ENCODE measurements at regions not wholly inside any gene's neighbourhood (a gene's known extent, or its start where the extent isn't known, plus 50 kb on each side); places are given as distances from the start of the nearest gene placed in this dataset.

DNA sequence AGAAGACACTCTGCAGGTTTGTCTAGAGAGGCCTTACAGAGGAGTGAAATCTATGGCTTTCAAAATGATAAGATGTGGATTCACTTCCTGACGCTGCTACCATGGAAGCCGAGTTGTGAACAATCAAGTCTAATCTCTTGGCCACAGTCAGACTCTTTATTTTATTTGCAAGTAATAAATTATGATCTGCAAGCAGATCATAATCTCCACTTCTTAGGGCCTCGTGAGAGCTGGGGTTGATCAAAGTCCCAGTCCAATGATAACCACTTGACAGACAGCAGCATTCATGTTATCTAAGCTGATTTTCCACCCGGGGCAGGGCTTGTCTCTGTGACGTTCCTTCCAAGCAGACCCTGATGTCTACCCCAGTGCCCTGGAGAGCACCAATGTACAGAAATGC, 776.4 kb upstream of the AUTS2 start:
- no peak overlapping the region for H3K4me3 ChIP-seq (IDR thresholded peaks at IDR 0.05; ENCODE audit: insufficient read depth, low read depth, low read length)
- no peaks in the 10 kb centered on the region for H3K27me3 ChIP-seq (ENCODE audit: insufficient read depth, low read depth)
- TF ChIP-seq CTCF (conservative IDR thresholded peaks at IDR 0.05; ENCODE audit: low read depth, low read length): no peak
- H3K36me3 ChIP-seq (ENCODE audit: insufficient read depth): no peaks in the 10 kb centered on the region
- H3K4me2 ChIP-seq: no peak overlapping the region
- no peaks in the 10 kb centered on the region for H4K20me1 ChIP-seq (ENCODE audit: insufficient read depth)
- no peaks in the 10 kb centered on the region for H3K4me1 ChIP-seq (ENCODE audit: low read depth, poor library complexity, severe bottlenecking)
- no peak overlapping the region for H3K9ac ChIP-seq
- no peak overlapping the region for H3K27ac ChIP-seq
- H3K79me2 ChIP-seq (ENCODE audit: insufficient read depth, low read depth): no peaks in the 10 kb centered on the region
- H2AFZ ChIP-seq (ENCODE audit: low read depth): no peak overlapping the region

GRCh38 chr7:68823996-68824780, 774.1 kb upstream of the AUTS2 start:
- Histone ChIP-seq H3K27ac (no peak overlapping the region), H3K4me3 (IDR thresholded peaks at IDR 0.05; ENCODE audit: insufficient read depth, low read depth, low read length) (no peak overlapping the region), H3K79me2 (ENCODE audit: insufficient read depth, low read depth) (no peaks in the 10 kb centered on the region), H3K9ac (no peak overlapping the region), H3K27me3 (ENCODE audit: insufficient read depth, low read depth) (no peaks in the 10 kb centered on the region), H3K4me1 (ENCODE audit: low read depth, poor library complexity, severe bottlenecking) (no peaks in the 10 kb centered on the region), H3K4me2 (no peak overlapping the region), H3K36me3 (ENCODE audit: insufficient read depth) (no peaks in the 10 kb centered on the region), H2AFZ (ENCODE audit: low read depth) (no peak overlapping the region), H4K20me1 (ENCODE audit: insufficient read depth) (no peaks in the 10 kb centered on the region)
- no peak for TF ChIP-seq CTCF (conservative IDR thresholded peaks at IDR 0.05; ENCODE audit: low read depth, low read length)

DNA sequence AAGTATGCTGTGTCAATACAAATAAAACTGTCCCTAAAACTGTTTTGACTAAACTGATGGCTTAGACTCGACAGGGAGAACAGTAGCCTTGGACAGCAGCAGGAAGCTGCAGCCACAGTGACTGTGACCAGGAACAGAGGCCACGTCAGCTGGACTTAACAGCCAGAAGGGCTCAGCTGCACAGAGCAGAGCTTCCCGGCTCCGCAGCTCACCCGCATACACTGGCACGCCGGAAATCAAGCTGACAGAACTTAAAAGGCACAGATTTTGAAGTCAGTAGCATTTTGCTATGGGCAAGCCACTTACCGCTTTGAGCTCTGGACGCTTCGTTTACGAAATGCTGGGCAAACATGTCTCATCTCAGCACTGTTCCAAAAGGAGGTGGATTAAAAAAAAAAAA, 769.7 kb upstream of the AUTS2 start:
- no peak for TF ChIP-seq CTCF (conservative IDR thresholded peaks at IDR 0.05; ENCODE audit: low read depth, low read length)
- Histone ChIP-seq H2AFZ (ENCODE audit: low read depth) (no peak overlapping the region), H3K27ac (no peak overlapping the region), H3K79me2 (ENCODE audit: insufficient read depth, low read depth) (no peaks in the 10 kb centered on the region), H3K36me3 (ENCODE audit: insufficient read depth) (no peaks in the 10 kb centered on the region), H3K27me3 (ENCODE audit: insufficient read depth, low read depth) (no peaks in the 10 kb centered on the region), H3K4me2 (no peak overlapping the region), H3K4me3 (IDR thresholded peaks at IDR 0.05; ENCODE audit: insufficient read depth, low read depth, low read length) (no peak overlapping the region), H3K4me1 (ENCODE audit: low read depth, poor library complexity, severe bottlenecking) (no peaks in the 10 kb centered on the region), H4K20me1 (ENCODE audit: insufficient read depth) (no peaks in the 10 kb centered on the region), H3K9ac (no peak overlapping the region)

- Histone ChIP-seq H3K27ac (no peak overlapping the region), H3K4me3 (IDR thresholded peaks at IDR 0.05; ENCODE audit: insufficient read depth, low read depth, low read length) (no peak overlapping the region)
- TF ChIP-seq CTCF (conservative IDR thresholded peaks at IDR 0.05; ENCODE audit: low read depth, low read length): no peak
These were observed 764.9 kb upstream of the AUTS2 start for GRCh38 chr7:68833422-68833821.

More at GRCh38 chr7:68833422-68833821, 764.9 kb upstream of the AUTS2 start:
- Histone ChIP-seq H2AFZ (ENCODE audit: low read depth) (no peak overlapping the region), H3K9ac (no peak overlapping the region), H3K27me3 (ENCODE audit: insufficient read depth, low read depth) (no peaks in the 10 kb centered on the region), H3K4me2 (no peak overlapping the region), H4K20me1 (ENCODE audit: insufficient read depth) (no peaks in the 10 kb centered on the region), H3K79me2 (ENCODE audit: insufficient read depth, low read depth) (no peaks in the 10 kb centered on the region), H3K4me1 (ENCODE audit: low read depth, poor library complexity, severe bottlenecking) (no peaks in the 10 kb centered on the region), H3K36me3 (ENCODE audit: insufficient read depth) (no peaks in the 10 kb centered on the region)
